Activated CD8-positive, alpha-beta memory T cell treated with anti-CD3 and anti-CD28 coated beads, Interleukin-2, amount 50 U/mL, for 4 hours (primary cell): ENCODE measurements at regions not wholly inside any gene's neighbourhood (a gene's known extent, or its start where the extent isn't known, plus 50 kb on each side); places are given as distances from the start of the nearest gene placed in this dataset.
"Not testable (repeated sequence)": the region's sequence is repeated elsewhere in the genome, so short reads cannot be mapped to it uniquely, and the experiment has no call there.

Source experiments
- DNase-seq: peaks from one replicate; pipeline ENCODE4 v3.0.0-alpha.2; 2020

GRCh38 chr1:56097713-56098112 lies 481.6 kb downstream of the PLPP3 start:
- no peak for DNase-seq

GRCh38 chr1:56095696-56096665 lies 483.4 kb downstream of the PLPP3 start:
- DNase-seq = no peak

GRCh38 chr1:56094168-56094567 lies 485.2 kb downstream of the PLPP3 start:
- DNase-seq = no peak

GRCh38 chr1:56092684-56093570 lies 486.4 kb downstream of the PLPP3 start:
- no peak for DNase-seq

- DNase-seq = not testable (repeated sequence)
Observed at GRCh38 chr1:56089826-56090225, 489.5 kb downstream of the PLPP3 start.

GRCh38 chr1:56084246-56084645 lies 495.1 kb downstream of the PLPP3 start:
- DNase-seq = no peak

- no peak for DNase-seq
Observed at GRCh38 chr1:56081736-56082135, 497.6 kb downstream of the PLPP3 start.

GRCh38 chr1:56081173-56081572 lies 498.2 kb downstream of the PLPP3 start:
- no peak for DNase-seq

- DNase-seq = no peak
Observed at GRCh38 chr1:56080123-56080522, 499.2 kb downstream of the PLPP3 start.

- no peak for DNase-seq
Observed at GRCh38 chr1:56079391-56079790, 500.0 kb downstream of the PLPP3 start.

GRCh38 chr1:56077206-56077605 lies 502.2 kb downstream of the PLPP3 start:
- no peak for DNase-seq

GRCh38 chr1:56074007-56074651 lies 505.2 kb downstream of the PLPP3 start:
- no peak for DNase-seq

GRCh38 chr1:56073614-56074006 lies 505.8 kb downstream of the PLPP3 start:
- no peak for DNase-seq

GRCh38 chr1:56073206-56073605 lies 506.2 kb downstream of the PLPP3 start:
- no peak for DNase-seq

- no peak for DNase-seq
Observed at GRCh38 chr1:56072310-56072709, 507.1 kb downstream of the PLPP3 start.

GRCh38 chr1:56071351-56071750 lies 508.0 kb downstream of the PLPP3 start:
- no peak for DNase-seq

- DNase-seq = no peak
Observed at GRCh38 chr1:56070601-56071000, 508.8 kb downstream of the PLPP3 start.

- no peak for DNase-seq
Observed at GRCh38 chr1:56069824-56070223, 509.5 kb downstream of the PLPP3 start.

GRCh38 chr1:56068908-56069307 lies 510.5 kb downstream of the PLPP3 start:
- no peak for DNase-seq

GRCh38 chr1:56068210-56068609 lies 511.2 kb downstream of the PLPP3 start:
- DNase-seq = no peak

GRCh38 chr1:56065729-56066128 lies 513.6 kb downstream of the PLPP3 start:
- no peak for DNase-seq

- no peak for DNase-seq
Observed at GRCh38 chr1:56064705-56065104, 514.7 kb downstream of the PLPP3 start.

- DNase-seq = no peak
Observed at GRCh38 chr1:56063461-56063860, 515.9 kb downstream of the PLPP3 start.
